Choroid plexus epithelial cell (primary cell): ENCODE measurements at regions not wholly inside any gene's neighbourhood (a gene's known extent, or its start where the extent isn't known, plus 50 kb on each side); places are given as distances from the start of the nearest gene placed in this dataset.
A peak's percentile ranks its signal among the peaks of the same experiment; 100 is the strongest.
"Not testable (repeated sequence)": the region's sequence is repeated elsewhere in the genome, so short reads cannot be mapped to it uniquely, and the experiment has no call there.

Source experiments
- DNase-seq: peaks from one replicate; pipeline ENCODE4 v3.0.0-alpha.2; 2010; ENCODE audit warnings: low read depth
- H3K4me3 ChIP-seq: 2 replicates; pipeline ENCODE4 v1.5.1; 2011; ENCODE audit warnings: low read depth, mild to moderate bottlenecking, control low read depth, low read length, moderate library complexity
- TF ChIP-seq, protein P1 (sequence below): conservative IDR thresholded peaks from 2 replicates; pipeline ENCODE4 v1.5.1; 2011; ENCODE audit warnings: low read depth, mild to moderate bottlenecking, control low read depth, inconsistent platforms, low read length, moderate library complexity

DNA sequence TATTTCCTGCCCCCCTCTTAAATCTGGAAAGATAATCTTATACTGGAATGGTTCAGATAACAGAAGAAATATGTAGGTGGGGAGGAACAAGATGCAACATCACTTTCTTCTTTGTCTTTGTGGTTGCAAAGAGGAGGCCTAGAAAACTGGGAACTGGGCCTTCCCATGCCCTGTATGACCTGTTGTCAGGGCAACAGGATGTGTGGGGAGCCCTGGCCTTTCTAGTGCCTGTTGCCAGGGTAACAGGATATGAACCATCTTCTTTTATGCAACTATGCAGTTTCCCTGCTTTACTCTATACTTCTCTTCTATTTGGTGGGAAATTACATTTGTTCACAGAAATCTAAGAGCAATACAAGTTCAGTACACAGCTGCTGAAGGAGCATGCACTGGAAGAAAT lies 79.8 kb upstream of the PDE1A start:
- DNase-seq = peak; percentile 91
- H3K4me3 ChIP-seq = no peak overlapping the region
- TF ChIP-seq, protein P1, sequence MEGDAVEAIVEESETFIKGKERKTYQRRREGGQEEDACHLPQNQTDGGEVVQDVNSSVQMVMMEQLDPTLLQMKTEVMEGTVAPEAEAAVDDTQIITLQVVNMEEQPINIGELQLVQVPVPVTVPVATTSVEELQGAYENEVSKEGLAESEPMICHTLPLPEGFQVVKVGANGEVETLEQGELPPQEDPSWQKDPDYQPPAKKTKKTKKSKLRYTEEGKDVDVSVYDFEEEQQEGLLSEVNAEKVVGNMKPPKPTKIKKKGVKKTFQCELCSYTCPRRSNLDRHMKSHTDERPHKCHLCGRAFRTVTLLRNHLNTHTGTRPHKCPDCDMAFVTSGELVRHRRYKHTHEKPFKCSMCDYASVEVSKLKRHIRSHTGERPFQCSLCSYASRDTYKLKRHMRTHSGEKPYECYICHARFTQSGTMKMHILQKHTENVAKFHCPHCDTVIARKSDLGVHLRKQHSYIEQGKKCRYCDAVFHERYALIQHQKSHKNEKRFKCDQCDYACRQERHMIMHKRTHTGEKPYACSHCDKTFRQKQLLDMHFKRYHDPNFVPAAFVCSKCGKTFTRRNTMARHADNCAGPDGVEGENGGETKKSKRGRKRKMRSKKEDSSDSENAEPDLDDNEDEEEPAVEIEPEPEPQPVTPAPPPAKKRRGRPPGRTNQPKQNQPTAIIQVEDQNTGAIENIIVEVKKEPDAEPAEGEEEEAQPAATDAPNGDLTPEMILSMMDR = no peak

DNA sequence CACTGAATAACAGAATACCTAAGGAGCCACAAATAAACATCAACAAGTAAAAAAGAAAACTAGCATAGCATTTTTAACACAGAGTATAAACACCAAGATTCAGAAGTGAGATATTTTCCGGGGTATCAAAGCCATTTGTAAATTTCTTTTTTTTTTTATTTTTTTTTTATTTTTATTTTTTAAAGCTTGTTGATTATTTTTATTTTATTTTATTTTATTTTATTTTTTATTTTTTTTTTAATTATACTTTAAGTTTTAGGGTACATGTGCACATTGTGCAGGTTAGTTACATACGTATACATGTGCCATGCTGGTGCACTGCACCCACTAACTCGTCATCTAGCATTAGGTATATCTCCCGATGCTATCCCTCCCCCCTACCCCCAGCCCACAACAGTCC lies 81.7 kb upstream of the PDE1A start:
- DNase-seq, H3K4me3 ChIP-seq: not testable (repeated sequence)

DNA sequence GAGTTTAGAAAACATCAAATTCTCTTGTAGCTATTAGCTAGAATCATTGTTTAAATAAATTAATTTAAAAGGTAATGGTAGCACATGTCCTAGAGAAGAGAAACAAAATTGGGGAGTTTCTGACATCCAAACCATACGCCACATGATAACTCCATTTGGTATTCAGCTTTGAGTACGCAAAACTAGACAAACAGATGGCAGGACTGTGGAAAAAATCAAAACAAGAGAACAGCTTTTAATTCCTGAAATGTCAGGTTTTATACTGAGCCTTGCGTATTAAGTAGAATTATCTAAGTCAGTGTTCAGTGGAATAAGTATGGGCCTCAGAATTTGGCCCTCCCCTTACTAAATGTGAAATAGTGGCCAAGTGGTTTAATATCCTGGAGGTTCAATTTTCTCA lies 82.4 kb upstream of the PDE1A start:
- TF ChIP-seq, protein P1 = no peak
- H3K4me3 ChIP-seq = no peak overlapping the region
- DNase-seq = no peak

DNA sequence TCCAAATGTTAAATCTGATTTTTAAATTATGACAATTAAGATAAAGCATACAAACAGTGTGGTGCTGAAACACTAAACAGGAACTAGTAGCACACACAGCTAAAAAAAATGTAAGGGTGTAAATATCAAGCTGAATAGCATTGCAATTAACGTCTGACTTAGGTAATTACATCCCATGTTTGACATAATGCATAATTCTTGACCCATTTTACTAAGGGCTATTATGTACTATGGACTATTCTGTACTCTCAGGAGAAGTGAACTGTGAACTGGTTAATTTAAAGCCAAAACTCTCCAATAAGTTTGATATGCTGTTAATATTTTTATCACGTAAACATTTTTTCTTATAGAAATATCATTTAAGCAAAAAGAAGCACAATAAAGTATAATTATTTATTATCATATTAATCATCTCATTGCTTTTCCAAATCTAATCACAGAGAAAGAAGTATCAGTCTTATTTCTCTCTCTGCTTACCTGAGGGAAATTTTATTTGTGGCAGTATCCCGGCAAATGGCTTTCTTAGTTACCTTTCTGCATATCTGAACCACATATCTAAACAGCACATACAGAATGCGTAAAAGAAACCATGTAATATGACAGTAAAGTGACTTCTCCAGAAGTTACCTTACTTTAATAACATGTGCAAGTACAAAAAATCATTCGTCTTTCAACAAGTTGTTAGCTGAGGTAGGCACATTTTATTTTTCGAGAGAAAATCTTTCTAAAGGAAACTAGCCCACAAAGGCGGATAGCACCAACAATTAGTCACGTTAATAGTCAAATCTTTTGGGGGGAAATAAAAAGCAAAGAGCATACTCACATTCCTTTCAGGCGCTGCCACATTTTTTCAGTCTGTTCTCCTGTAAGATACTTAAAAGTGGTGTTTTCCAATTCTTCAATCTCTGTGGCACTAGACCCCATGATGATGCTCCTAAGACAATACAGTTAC lies 94.9 kb upstream of the PDE1A start:
- TF ChIP-seq, protein P1 = no peak
- H3K4me3 ChIP-seq = no peak overlapping the region
- DNase-seq = no peak

DNA sequence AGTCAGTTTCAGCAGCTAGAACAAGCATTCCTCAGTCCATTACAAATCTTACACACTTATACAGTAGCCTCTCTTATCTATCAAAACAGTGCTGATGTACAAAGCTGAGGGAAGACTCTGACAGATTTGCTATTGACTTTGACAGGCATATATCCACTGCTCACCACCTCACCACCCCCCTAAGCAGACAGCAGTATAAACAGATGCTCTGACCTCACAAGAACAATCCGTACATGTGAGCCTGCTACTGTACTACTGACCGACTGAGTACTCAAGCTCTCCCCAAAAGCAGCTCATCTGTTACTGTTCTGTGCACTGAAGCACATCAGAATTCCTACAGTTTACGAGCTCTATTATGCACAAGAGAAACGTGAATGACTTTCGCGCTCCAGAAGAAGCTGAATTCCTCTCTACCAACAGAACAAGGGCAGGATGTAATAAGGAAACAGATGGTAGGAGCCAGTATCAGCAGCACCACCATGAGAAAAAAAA lies 95.6 kb upstream of the PDE1A start:
- H3K4me3 ChIP-seq = no peak overlapping the region
- TF ChIP-seq, protein P1 = no peak
- DNase-seq = peak; percentile 21

DNA sequence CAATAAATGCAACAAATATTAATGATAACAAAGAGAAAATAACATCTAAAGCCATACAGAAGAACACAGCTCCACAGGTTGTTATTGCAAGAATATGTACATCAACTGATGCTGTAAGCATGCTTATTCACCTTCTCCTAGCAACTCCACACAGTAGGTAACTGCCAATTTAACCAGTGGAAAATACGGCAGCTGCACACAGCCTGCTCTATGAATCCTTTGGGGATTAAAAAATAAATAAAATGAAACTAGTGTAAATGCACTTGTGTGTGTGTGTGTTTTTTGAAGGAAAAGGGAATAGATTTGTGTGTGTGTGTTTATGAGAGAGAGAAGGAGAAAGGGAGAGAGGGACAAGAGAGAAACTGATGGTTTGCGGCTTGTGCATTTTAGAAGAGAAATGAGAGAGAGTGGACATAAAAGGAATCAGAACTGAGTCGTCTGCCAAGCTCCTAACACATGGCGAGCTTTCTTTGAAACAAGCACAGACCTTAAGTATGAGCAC lies 96.2 kb upstream of the PDE1A start:
- H3K4me3 ChIP-seq = no peak overlapping the region

DNA sequence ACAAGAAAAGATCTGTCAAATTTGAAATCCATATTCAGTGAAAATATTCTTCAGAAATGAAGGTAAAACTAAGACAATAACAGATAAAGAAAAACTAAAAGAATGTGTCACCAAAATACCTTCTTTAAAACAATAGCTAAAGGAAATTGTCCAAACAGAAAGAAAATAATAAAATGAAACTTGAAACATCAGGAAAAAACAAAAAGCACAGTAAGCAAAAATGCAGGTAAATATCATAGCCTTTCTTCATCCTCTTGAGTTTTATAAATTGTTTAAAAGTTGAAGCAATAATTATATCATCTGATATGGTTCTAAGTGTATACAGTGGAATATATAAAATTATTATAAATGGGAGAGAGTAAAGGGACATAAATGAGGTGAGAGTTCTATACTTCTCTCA lies 103.8 kb upstream of the PDE1A start:
- DNase-seq = no peak
- TF ChIP-seq, protein P1 = no peak
- H3K4me3 ChIP-seq = no peak overlapping the region

More for the DNA sequence above, 96.2 kb upstream of the PDE1A start:
- TF ChIP-seq, protein P1 = no peak
- DNase-seq = no peak
